GM21825 (cell line): ENCODE measurements at regions not wholly inside any gene's neighbourhood (a gene's known extent, or its start where the extent isn't known, plus 50 kb on each side); places are given as distances from the start of the nearest gene placed in this dataset.
A peak's percentile ranks its signal among the peaks of the same experiment; 100 is the strongest.

ENCODE experiments used
- ATAC-seq: cut with Tn5 transposase; IDR thresholded peaks from one replicate; pipeline ENCODE4 v1.9.1; 2021; ENCODE audit warnings: mild to moderate bottlenecking, moderate library complexity; ENCODE audit not compliant: unreplicated experiment

GRCh38 chr5:111914966-111915636, 158.1 kb upstream of the NREP start:
- no peak for ATAC-seq

DNA sequence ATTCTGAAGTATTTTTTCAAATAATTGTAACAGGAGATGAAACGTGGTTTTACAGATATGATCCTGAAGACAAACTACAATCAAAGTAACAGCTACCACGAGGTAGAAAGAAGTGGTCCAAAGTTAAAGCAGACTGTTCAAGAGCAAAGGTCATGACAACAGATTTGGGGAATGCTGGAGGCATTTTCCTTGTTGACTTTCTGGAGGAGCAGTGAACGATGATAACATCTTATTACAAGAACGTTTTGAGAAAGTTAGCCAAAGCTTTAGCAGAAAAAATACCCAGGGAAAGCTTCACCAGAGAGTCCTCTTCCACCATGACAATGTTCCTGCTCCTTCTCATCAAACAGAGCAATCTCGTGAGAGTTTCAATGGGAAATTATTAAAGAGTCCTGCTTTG, 145.4 kb upstream of the NREP start:
- ATAC-seq: no peak

- no peak for ATAC-seq
Observed at GRCh38 chr5:111901296-111901695, 144.3 kb upstream of the NREP start.

DNA sequence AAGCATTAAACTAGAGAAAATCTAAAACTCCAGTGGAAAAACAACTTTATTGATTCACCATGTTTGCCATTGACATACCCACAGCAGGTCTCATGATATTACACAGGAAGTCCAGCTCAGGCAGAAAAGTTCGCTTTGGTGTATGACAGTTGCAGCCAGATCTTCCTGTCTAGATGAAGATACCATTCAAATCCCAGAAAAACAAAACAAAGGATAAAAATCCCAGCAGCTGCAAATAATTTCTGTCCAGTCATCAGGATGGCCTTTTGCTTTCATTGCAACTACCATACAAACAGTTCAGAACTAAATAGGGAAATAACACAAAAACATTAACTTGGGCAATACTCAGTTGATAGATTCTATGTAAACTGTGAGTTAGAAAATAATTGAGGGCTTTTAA, 136.0 kb upstream of the NREP start:
- no peak for ATAC-seq

- no peak for ATAC-seq
Observed at GRCh38 chr5:111887706-111888105, 130.7 kb upstream of the NREP start.

- ATAC-seq: no peak
Observed at GRCh38 chr5:111869681-111870080, 112.7 kb upstream of the NREP start.

GRCh38 chr5:111865356-111865755, 108.4 kb upstream of the NREP start:
- ATAC-seq: no peak

DNA sequence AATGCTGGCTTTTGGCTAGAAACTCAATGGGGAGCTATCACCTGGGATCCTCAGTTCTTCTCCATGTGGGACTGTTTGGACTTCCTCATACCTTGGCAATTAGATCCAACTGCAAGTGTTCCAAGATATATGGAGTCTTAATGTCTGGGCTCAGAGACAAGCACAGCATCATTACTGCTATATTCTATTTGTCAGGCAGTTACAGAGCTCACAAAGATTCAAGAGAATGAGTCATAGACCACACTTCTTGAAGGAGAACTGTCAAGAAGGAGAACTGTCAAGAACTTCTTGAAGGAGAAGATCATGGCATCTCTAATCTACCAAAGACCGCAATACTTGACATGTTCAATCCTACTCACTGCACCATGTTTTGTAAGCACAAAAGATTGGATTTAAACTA, 106.8 kb upstream of the NREP start:
- no peak for ATAC-seq

DNA sequence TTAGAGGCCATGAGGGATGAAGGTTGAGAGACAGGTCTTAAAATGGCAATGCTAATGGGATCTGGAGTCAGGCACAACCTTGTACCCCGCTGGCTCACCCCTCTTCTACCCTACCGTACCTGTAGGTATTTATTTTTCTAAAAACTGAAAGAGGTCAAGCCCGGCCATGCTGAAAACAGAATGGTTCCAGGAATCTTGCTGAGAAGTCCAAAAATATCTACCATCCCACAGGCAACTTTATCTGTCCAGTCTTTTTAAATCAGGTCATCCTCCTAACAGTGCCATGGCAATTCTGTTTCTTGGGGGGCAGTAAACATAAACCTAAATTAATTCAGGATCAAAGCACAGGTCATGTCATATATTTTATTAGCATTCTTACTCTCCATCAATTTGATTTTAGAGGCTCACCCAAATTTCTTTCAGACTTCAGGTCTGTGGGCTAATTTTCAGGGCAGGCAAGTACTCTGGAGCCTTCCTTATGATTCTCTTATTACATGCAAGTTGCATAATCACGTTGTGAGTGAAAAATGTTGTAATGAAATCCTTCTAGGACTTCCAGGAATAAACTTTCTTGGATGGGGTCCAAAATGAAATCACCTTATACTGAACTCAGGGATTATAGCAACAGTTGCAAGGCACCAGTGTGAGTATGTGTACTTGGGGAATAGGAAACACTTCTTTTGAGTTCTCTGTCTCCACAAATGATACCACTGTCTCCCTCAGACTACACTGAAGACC, 102.7 kb upstream of the NREP start:
- no peak for ATAC-seq

GRCh38 chr5:111859031-111859430, 102.0 kb upstream of the NREP start:
- ATAC-seq: no peak

- no peak for ATAC-seq
Observed at GRCh38 chr5:111857623-111858022, 100.6 kb upstream of the NREP start.

GRCh38 chr5:111856876-111857466, 100.0 kb upstream of the NREP start:
- no peak for ATAC-seq

GRCh38 chr5:111855356-111855755, 98.4 kb upstream of the NREP start:
- ATAC-seq: no peak

- ATAC-seq: peak; percentile 17
Observed at GRCh38 chr5:111854186-111854585, 97.2 kb upstream of the NREP start.

- peak; percentile 90 for ATAC-seq
Observed at GRCh38 chr5:111853748-111854147, 96.8 kb upstream of the NREP start.

DNA sequence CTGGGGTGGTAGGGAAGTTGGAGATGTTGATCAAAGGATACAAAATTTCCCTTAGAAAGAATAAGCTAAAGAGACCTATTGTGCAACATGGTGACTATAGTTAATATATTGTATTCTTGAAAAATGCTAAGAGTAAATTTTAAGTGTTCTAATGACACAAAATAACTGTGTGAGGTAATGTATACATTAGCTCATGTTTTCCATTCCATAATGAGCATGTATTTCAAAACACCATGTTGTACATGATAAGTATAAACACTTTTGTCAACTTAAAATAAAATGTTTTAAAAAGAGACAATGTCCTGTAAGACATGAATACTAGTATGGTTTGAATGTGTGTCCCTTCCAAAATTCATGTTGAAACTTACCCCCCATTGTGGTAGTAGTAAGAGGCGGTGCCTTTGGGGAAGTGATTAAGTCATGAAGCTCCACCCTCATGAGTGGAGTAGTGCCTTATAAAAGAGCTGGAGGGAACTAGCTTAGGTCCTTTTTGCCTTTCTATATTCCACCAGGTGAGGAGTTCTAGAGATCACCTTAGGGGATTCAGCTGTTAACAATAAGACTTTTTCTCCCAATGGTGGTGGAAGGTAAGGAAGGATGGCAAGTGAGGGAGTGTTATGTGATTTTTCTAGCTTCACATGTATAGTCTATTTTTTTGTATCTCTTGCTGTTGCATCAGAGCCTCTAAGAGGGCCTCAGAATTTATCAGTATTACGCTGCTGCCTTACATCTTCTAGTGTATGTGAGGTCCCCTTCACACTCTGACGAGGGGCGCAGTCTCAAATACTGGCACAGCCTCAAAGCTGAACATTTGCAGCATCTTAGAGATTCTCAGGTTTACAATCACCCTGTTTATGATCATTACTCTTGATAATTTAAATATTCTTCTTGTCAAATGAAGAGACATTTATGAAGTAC, 94.9 kb upstream of the NREP start:
- ATAC-seq: no peak

DNA sequence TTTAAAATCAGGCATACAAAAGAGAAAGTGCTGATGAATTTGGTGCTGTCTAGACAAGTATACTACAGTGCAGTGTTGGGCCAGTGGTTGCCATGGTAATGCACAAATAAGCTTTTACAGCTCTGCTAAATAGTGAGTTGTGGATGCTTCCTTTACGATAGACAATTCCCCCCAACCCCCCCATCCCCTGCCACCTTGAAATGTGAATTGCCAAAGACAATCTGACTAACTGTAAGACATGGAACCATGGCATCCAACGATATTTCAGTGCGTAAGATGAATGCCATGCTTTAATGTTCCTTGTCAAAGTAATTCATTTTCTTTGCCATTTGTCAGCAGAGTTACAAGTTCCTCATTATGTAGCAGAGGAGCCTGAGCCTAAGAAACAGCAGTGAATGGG, 91.5 kb upstream of the NREP start:
- no peak for ATAC-seq

- ATAC-seq: no peak
Observed at GRCh38 chr5:111847052-111847925, 90.3 kb upstream of the NREP start.

- no peak for ATAC-seq
Observed at GRCh38 chr5:111840036-111840674, 83.2 kb upstream of the NREP start.

GRCh38 chr5:111839438-111839837, 82.4 kb upstream of the NREP start:
- ATAC-seq: no peak
